Thyroid gland (tissue), 4 donors: ENCODE measurements at regions not wholly inside any gene's neighbourhood (a gene's known extent, or its start where the extent isn't known, plus 50 kb on each side); places are given as distances from the start of the nearest gene placed in this dataset.

ENCODE experiments used
- DNase-seq, 2 donors: peaks; one replicate each; pipeline ENCODE4 v3.0.0-alpha.2; 2019
- H3K27ac ChIP-seq, 3 donors: fragments of 200-600 bp; sonication (generic); 1 replicate in 2 of 3; 2 replicates in 1 of 3; pipeline ENCODE4 v1.5.1; 2016 to 2019; ENCODE audit warnings: mild to moderate bottlenecking in 1 of 3, moderate library complexity in 1 of 3
- H3K27me3 ChIP-seq: fragments of 200-600 bp; sonication (generic); one replicate; pipeline ENCODE4 v1.5.1; 2019
- H3K36me3 ChIP-seq, 2 donors: fragments of 200-600 bp; sonication (generic); one replicate each; pipeline ENCODE4 v1.5.1; 2016 to 2019
- H3K4me1 ChIP-seq, 2 donors: fragments of 200-600 bp; sonication (generic); one replicate each; pipeline ENCODE4 v1.5.1; 2017 to 2019
- H3K4me3 ChIP-seq, 3 donors: fragments of 200-600 bp; sonication (generic); replicated peaks in 1 of 3; 1 replicate in 2 of 3; 2 replicates in 1 of 3; pipeline ENCODE4 v1.5.1; 2016; ENCODE audit warnings: mild to moderate bottlenecking in 1 of 3
- H3K9me3 ChIP-seq: fragments of 200-600 bp; sonication (generic); one replicate; pipeline ENCODE4 v1.5.1; 2017
- POLR2A ChIP-seq, 2 donors: fragments of 450-650 bp; IDR thresholded peaks; one replicate each; pipeline ENCODE4 v1.6.1; 2017; ENCODE audit warnings: antibody characterized with exemption in 2 of 2, mild to moderate bottlenecking in 2 of 2, moderate library complexity in 1 of 2
- WGBS, 2 donors: methylation state at CpG; one replicate each; pipeline ENCODE4 v1.1.5; 2017; 5-methylcytosine and 5-hydroxymethylcytosine counted together
- intact Hi-C: fragments of 100-400 bp; cut with DNase I; formaldehyde crosslinking; loops from one replicate; pipeline ENCODE4 v1.15.1; 2023
- TF ChIP-seq, protein P1 (sequence below), 6 experiments: fragments of 200-600 bp in 3 of 6; fragments of 450-650 bp in 3 of 6; sonication (generic) in 3 of 6; IDR thresholded peaks; one replicate each; pipeline ENCODE4 v1.5.1; 2016 to 2019; ENCODE audit warnings: antibody characterized with exemption in 6 of 6, mild to moderate bottlenecking in 2 of 6, inconsistent platforms in 1 of 6, moderate library complexity in 1 of 6

DNA sequence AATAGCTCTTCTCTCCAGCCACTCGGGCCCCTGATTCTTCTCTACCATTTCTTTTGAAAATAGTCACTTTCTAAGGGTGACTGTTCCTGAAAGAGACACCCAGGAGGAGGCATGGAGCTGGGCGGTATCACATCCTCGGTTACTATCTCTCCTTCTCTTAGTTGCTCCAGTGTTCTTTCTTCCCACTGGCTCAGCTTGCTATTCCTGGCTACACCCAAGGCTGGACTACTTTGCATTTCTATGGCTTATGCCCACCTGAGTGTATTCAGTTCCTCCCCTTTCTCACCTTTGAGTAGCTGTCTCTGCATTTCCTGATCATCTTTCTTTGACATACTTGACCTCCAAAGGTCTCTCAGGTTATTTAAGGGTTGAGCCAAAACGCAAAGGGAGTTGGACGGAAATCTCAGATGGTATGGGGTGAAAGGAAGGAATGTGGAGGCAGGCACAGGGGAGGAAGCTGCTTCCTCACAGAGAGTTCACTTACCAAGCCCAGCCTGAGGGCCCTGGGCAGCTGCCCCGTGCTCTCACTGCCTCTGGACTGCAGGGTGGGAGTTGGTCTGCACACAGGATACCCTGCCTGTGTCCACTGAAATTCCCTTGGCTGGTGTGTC is 155.7 kb downstream of the SNX19 start:
- WGBS, 2 donors: 62 to 65% methylated on average over 6 of the region's 6 CpGs
- Histone ChIP-seq H3K27ac (no peak overlapping the region), H3K4me1 (no peaks in the 10 kb centered on the region), H3K36me3 (no peaks in the 10 kb centered on the region), H3K4me3 (no peak overlapping the region), H3K27me3 (no peaks in the 10 kb centered on the region), H3K9me3 (no peaks in the 10 kb centered on the region)
- intact Hi-C loops: no loop called here
- no peak for TF ChIP-seq POLR2A (IDR thresholded peaks at IDR 0.05)
- TF ChIP-seq, protein P1, sequence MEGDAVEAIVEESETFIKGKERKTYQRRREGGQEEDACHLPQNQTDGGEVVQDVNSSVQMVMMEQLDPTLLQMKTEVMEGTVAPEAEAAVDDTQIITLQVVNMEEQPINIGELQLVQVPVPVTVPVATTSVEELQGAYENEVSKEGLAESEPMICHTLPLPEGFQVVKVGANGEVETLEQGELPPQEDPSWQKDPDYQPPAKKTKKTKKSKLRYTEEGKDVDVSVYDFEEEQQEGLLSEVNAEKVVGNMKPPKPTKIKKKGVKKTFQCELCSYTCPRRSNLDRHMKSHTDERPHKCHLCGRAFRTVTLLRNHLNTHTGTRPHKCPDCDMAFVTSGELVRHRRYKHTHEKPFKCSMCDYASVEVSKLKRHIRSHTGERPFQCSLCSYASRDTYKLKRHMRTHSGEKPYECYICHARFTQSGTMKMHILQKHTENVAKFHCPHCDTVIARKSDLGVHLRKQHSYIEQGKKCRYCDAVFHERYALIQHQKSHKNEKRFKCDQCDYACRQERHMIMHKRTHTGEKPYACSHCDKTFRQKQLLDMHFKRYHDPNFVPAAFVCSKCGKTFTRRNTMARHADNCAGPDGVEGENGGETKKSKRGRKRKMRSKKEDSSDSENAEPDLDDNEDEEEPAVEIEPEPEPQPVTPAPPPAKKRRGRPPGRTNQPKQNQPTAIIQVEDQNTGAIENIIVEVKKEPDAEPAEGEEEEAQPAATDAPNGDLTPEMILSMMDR (IDR thresholded peaks at IDR 0.05): no peak
- no peak for DNase-seq

DNA sequence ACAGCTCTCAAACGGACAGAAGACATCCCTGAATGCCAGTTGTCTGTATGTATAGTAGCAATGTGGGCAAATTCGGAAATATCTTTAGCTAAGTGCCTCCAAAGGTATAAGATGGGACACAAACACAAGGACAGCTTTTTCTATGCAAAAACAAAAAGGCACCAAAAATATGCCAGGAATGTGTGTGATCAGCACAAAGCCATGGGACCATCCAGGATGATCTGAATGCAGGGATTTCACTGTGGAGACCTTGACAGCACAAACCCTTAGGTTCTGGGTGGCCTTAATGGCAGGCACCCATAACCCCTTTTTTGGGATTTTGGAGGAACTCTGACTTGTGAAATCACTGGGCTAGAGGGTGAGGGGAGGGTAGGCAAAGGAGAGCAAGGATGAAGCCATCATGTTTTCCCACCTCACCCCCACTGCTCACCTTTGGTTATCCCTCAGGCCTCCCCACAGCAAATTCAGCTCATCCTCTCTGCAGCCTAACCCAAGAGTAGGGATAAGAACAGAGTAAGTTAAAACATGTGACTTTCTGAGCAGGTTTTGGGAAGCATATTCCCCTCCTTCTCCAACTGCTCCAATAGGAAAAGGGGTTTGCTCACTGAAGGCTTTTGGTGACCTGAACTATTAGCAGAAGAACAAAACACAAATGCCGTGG is 154.6 kb downstream of the SNX19 start:
- Histone ChIP-seq H3K4me1 (no peaks in the 10 kb centered on the region), H3K9me3 (no peaks in the 10 kb centered on the region), H3K27ac (no peak overlapping the region), H3K4me3 (no peak overlapping the region), H3K36me3 (no peaks in the 10 kb centered on the region), H3K27me3 (no peaks in the 10 kb centered on the region)
- intact Hi-C loops: no loop called here
- TF ChIP-seq POLR2A (IDR thresholded peaks at IDR 0.05): no peak
- TF ChIP-seq, protein P1 (IDR thresholded peaks at IDR 0.05): no peak
- 69 to 74% methylated on average over 3 of the region's 3 CpGs for WGBS, 2 donors
- DNase-seq: no peak

DNA sequence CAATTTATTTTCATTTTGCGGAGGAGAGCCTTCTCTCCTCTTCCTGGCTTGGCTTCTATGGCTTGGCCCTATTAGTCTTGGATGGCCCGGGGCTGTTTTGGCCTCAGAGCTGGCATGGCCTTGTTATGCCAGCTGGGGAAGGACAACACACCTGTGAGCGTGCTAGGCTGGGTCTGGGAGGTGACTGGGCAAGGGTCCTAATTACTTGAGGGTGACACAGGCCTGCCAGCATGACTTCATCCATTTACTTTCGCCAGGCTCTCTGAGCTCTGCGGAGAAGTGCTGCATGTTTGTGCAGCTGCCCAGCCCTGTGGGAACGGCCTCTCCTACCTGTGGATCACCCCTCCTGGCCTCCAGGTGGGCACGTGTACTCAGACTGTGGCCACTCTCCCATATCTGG is 153.6 kb downstream of the SNX19 start:
- DNase-seq: no peak
- Histone ChIP-seq H3K4me3 (no peak overlapping the region), H3K36me3 (no peaks in the 10 kb centered on the region), H3K27ac (no peak overlapping the region), H3K27me3 (no peaks in the 10 kb centered on the region), H3K9me3 (no peaks in the 10 kb centered on the region), H3K4me1 (no peaks in the 10 kb centered on the region)
- intact Hi-C loops: no loop called here
- TF ChIP-seq, protein P1 (IDR thresholded peaks at IDR 0.05): no peak
- no peak for TF ChIP-seq POLR2A (IDR thresholded peaks at IDR 0.05)
- WGBS, 2 donors: 80 to 90% methylated on average over 7 of the region's 7 CpGs

DNA sequence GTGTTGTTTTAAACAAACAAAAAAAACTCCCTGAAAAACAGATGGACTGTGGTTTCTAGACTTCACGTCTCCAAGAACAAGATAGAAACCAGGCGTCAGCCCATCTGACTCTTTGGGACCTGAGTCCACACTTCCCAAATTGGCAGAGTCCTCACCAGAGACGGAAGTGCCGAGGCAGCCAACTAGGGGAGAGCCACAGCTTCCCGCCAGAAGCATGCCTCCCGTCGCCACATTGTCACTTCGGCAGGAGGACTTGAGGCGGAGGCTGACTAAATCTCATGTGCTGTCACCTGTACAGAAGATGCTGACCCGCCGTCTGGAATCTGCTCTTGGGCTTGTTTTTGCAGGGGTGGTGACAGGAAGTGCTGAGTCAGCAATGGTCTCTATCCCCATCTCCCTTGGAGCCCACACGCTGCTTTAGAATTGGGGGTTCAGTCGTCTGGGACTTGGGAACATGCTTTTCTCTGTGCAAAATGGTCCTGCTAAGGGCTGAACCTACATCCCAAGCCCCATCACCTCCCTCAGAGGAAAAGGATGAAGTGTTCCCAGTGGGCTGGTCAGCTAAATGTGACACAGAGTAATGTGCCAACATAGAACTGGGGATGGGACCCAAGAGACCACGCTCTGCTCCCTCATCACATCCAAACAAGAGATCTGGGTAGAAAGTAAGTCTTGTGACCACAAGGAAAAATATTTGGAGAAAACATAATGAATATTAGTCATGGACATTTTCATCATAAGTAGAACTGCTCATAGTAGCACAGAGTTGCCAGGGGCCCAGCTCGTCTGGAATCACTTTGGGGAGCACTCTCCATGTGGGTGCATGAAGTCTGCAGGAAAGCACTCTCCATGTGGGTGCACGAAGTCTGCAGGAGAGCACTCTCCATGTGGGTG is 152.9 kb downstream of the SNX19 start:
- intact Hi-C loops: no loop called here
- H3K36me3 ChIP-seq: no peaks in the 10 kb centered on the region
- 84 to 92% methylated on average over 14 to 16 of the region's 16 CpGs for WGBS, 2 donors
- TF ChIP-seq POLR2A (IDR thresholded peaks at IDR 0.05): no peak
- TF ChIP-seq, protein P1 (IDR thresholded peaks at IDR 0.05): no peak
- no peaks in the 10 kb centered on the region for H3K4me1 ChIP-seq
- no peak overlapping the region for H3K4me3 ChIP-seq
- no peak overlapping the region for H3K27ac ChIP-seq
- H3K27me3 ChIP-seq: no peaks in the 10 kb centered on the region
- H3K9me3 ChIP-seq: no peaks in the 10 kb centered on the region
- DNase-seq: no peak

DNA sequence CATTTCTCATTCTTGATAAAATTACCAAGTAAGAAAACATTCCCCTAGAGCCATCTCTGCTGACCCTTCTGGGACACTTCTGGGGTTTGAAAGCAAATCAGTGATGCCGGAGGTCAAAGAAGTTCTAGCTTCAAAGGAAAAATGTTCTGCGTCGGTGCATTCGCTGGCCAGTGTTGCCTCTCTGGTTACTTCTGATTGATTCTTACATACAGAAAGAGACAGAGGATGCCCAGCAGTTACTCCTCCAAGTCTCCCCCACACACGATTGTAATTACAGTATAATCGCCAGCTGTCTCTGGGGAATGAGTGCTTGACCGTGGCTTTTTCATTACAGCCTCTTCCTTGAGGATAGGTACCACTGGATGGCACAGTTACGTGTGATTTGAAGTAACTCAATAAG is 150.9 kb downstream of the SNX19 start:
- intact Hi-C loops: no loop called here
- TF ChIP-seq POLR2A (IDR thresholded peaks at IDR 0.05): no peak
- TF ChIP-seq, protein P1 (IDR thresholded peaks at IDR 0.05): no peak
- DNase-seq: no peak
- Histone ChIP-seq H3K4me3 (no peak overlapping the region), H3K27ac (no peak overlapping the region), H3K9me3 (no peaks in the 10 kb centered on the region), H3K36me3 (no peaks in the 10 kb centered on the region), H3K27me3 (no peaks in the 10 kb centered on the region), H3K4me1 (no peaks in the 10 kb centered on the region)
- WGBS, 2 donors: 74 to 78% methylated on average over 8 of the region's 8 CpGs
